A673 (cell line): ENCODE measurements at regions not wholly inside any gene's neighbourhood (a gene's known extent, or its start where the extent isn't known, plus 50 kb on each side); places are given as distances from the start of the nearest gene placed in this dataset.

Experiments
- CTCF ChIP-seq: fragments of 300-800, 200-600 bp; sonication (generic); conservative IDR thresholded peaks from 2 replicates; pipeline ENCODE4 v1.5.1; 2017; ENCODE audit warnings: low read depth, mild to moderate bottlenecking, antibody characterized with exemption, low read length, moderate library complexity, mixed read lengths
- EZH2 ChIP-seq: fragments of 200-600 bp; sonication (generic); IDR thresholded peaks from 2 replicates; pipeline ENCODE4 v1.6.1; 2017; ENCODE audit warnings: borderline replicate concordance, low read depth, mild to moderate bottlenecking, mixed read lengths, antibody characterized with exemption, low read length; ENCODE audit not compliant: poor library complexity, severe bottlenecking

- TF ChIP-seq CTCF = no peak
- no peak for TF ChIP-seq EZH2
Measured at GRCh38 chr1:238484121-238484520, 593.4 kb upstream of the ZP4 start.
